K562 (cell line): ENCODE measurements at regions not wholly inside any gene's neighbourhood (a gene's known extent, or its start where the extent isn't known, plus 50 kb on each side); places are given as distances from the start of the nearest gene placed in this dataset.

Source experiments
- ATAC-seq: fragments of 200-7000 bp; cut with Tn5 transposase; 3 replicates; pipeline ENCODE4 v1.9.1; 2020; ENCODE audit warnings: moderate library complexity
- BruUV-seq: library from RNA; stranded (reverse); fragments of 400-500 nt; replicated peaks from 2 replicates; lab custom pipeline; 2021; lab: Mats Ljungman, UMichigan
- CTCF ChIA-PET: fragments of 300-600 bp; formaldehyde crosslinking; extraction: SDS; loops from one replicate; lab custom pipeline; 2021; ENCODE audit warnings: low intra/inter-chr PET ratio; lab: Yijun Ruan, JAX
- POLR2A ChIA-PET: fragments of 300-600, 350-650 bp; sonication (Branson Sonifier 250); formaldehyde crosslinking; extraction: SDS; loops from one replicate; lab custom pipeline; 2021; ENCODE audit warnings: antibody characterized with exemption, inconsistent platforms; lab: Yijun Ruan, JAX
- DNase-seq, 4 experiments: peaks; one replicate each; pipeline versions ENCODE4 v3.0.0 to v3.0.0-alpha.2; 2011 to 2018; ENCODE audit warnings: low spot score in 3 of 4, mixed read lengths in 3 of 4; ENCODE audit errors: extremely low read depth in 1 of 4
- FAIRE-seq: peaks from 2 replicates; lab custom pipeline; 2011; peaks lifted over from hg19 to GRCh38; lab: Jason Lieb, UNC
- H2AFZ ChIP-seq: 2 replicates; pipeline ENCODE4 v1.6.0; 2011; ENCODE audit warnings: low read depth, low read length, control low read depth, inconsistent platforms
- H3K27ac ChIP-seq: fragments of 200-600 bp; 3 replicates; pipeline ENCODE4 v1.8.0; 2011; ENCODE audit warnings: low read depth, mild to moderate bottlenecking, control low read depth, inconsistent platforms, low read length, moderate library complexity, mixed read lengths; ENCODE audit errors: extremely low read depth
- H3K27me3 ChIP-seq, 2 experiments: fragments of 300-600 bp in 1 of 2; 2 replicates in 1 of 2; 3 replicates in 1 of 2; pipeline versions ENCODE4 v1.6.0 to v1.8.0; 2011; ENCODE audit warnings: inconsistent platforms in 2 of 2, low read length in 2 of 2, mild to moderate bottlenecking in 1 of 2, mixed read lengths in 1 of 2, moderate library complexity in 1 of 2; ENCODE audit not compliant: control insufficient read depth in 2 of 2, insufficient read depth in 2 of 2
- H3K36me3 ChIP-seq: fragments of 300-600 bp; 3 replicates; pipeline ENCODE4 v1.8.0; 2011; ENCODE audit warnings: mild to moderate bottlenecking, low read length, inconsistent platforms; ENCODE audit not compliant: control insufficient read depth, insufficient read depth
- H3K4me1 ChIP-seq, 2 experiments: fragments of 200-600 bp in 1 of 2; replicated peaks in 1 of 2; 2 replicates in 1 of 2; 3 replicates in 1 of 2; pipeline versions ENCODE4 v1.5.1 to v1.8.0; 2011; ENCODE audit warnings: inconsistent platforms in 2 of 2, low read length in 2 of 2, mild to moderate bottlenecking in 1 of 2, mixed read lengths in 1 of 2, moderate library complexity in 1 of 2; ENCODE audit not compliant: control insufficient read depth in 2 of 2, insufficient read depth in 2 of 2
- H3K4me2 ChIP-seq: 2 replicates; pipeline ENCODE4 v1.6.1; 2011; ENCODE audit warnings: low read length, control low read depth, inconsistent platforms, mixed read lengths; ENCODE audit not compliant: insufficient read depth
- H3K4me3 ChIP-seq: fragments of 200-600 bp; sonication (generic), shearing (Covaris generic); 2 replicates; pipeline ENCODE4 v1.5.1; 2016; ENCODE audit warnings: control low read depth, inconsistent platforms
- H3K79me2 ChIP-seq: fragments of 200-600 bp; 3 replicates; pipeline ENCODE4 v1.8.0; 2011; ENCODE audit warnings: low read length, inconsistent platforms; ENCODE audit not compliant: control insufficient read depth, insufficient read depth
- H3K9ac ChIP-seq, 2 experiments: 2 replicates each; pipeline versions ENCODE4 v1.6.0 to v1.6.1; 2011; ENCODE audit warnings: low read depth in 2 of 2, low read length in 2 of 2, control low read depth in 1 of 2, inconsistent platforms in 1 of 2, mild to moderate bottlenecking in 1 of 2, mixed read lengths in 1 of 2; ENCODE audit not compliant: insufficient read depth in 1 of 2
- H3K9me1 ChIP-seq: one replicate; pipeline ENCODE4 v1.6.0; 2011; ENCODE audit warnings: inconsistent platforms, mild to moderate bottlenecking, low read length, moderate library complexity; ENCODE audit not compliant: control insufficient read depth, insufficient read depth
- H3K9me3 ChIP-seq: replicated peaks from 2 replicates; pipeline ENCODE4 v1.5.1; 2011; ENCODE audit warnings: low read depth, low read length, inconsistent platforms; ENCODE audit not compliant: control insufficient read depth, insufficient read depth
- H4K20me1 ChIP-seq: replicated peaks from 2 replicates; pipeline ENCODE4 v1.6.1; 2011; ENCODE audit warnings: low read length, inconsistent platforms, mixed read lengths; ENCODE audit not compliant: control insufficient read depth, insufficient read depth
- ARID2 ChIP-seq: fragments of 450-650 bp; IDR thresholded peaks from 2 replicates; pipeline ENCODE4 v1.6.1; 2017; ENCODE audit warnings: antibody characterized with exemption, mild to moderate bottlenecking
- FOXA3 ChIP-seq, 2 experiments: fragments of 450-650 bp in 1 of 2; sonication (generic) in 1 of 2; formaldehyde crosslinking; IDR thresholded peaks in 1 of 2; conservative IDR thresholded peaks in 1 of 2; 2 replicates each; pipeline versions ENCODE4 v1.4.0 to v1.8.0; 2020 to 2022; ENCODE audit warnings: mild to moderate bottlenecking in 2 of 2, missing genetic modification reagents in 1 of 2
- JUN ChIP-seq, 2 experiments: sonication (generic) in 1 of 2; formaldehyde crosslinking in 1 of 2; IDR thresholded peaks; 2 replicates each; pipeline versions ENCODE4 v1.6.1 to v1.8.0; 2012 to 2022; ENCODE audit warnings: borderline replicate concordance in 2 of 2, mild to moderate bottlenecking in 2 of 2, improper control_type of control experiment in 1 of 2, low read depth in 1 of 2, low read length in 1 of 2, missing genetic modification reagents in 1 of 2
- JUNB ChIP-seq: fragments of 450-650 bp; formaldehyde crosslinking; conservative IDR thresholded peaks from 2 replicates; pipeline ENCODE4 v1.4.0; 2020; ENCODE audit warnings: mild to moderate bottlenecking
- KDM2B ChIP-seq: fragments of 250-450 bp; sonication (Bioruptor Pico); IDR thresholded peaks from 2 replicates; pipeline ENCODE4 v1.8.0; 2021; ENCODE audit warnings: mild to moderate bottlenecking, moderate library complexity
- NFYB ChIP-seq: IDR thresholded peaks from 2 replicates; pipeline ENCODE4 v1.6.1; 2011; ENCODE audit warnings: mild to moderate bottlenecking, moderate library complexity; ENCODE audit not compliant: insufficient read length; ENCODE audit errors: extremely low read depth
- POLR2B ChIP-seq: fragments of 450-650 bp; IDR thresholded peaks from 2 replicates; pipeline ENCODE4 v1.6.1; 2018; ENCODE audit warnings: low read depth; ENCODE audit not compliant: partially characterized antibody
- PTBP1 ChIP-seq: fragments of 200-400 bp; formaldehyde crosslinking; IDR thresholded peaks from 2 replicates; pipeline ENCODE4 v1.6.1; 2017; ENCODE audit warnings: low read depth, low read length
- RFX1 ChIP-seq: fragments of 450-650 bp; IDR thresholded peaks from 2 replicates; pipeline ENCODE4 v1.6.1; 2016; ENCODE audit warnings: mild to moderate bottlenecking, moderate library complexity
- TBP ChIP-seq: optimal IDR thresholded peaks from 2 replicates; pipeline ENCODE3; 2011; ENCODE audit warnings: low read depth, low read length, improper control_type of control experiment
- THRAP3 ChIP-seq: fragments of 450-650 bp; IDR thresholded peaks from 2 replicates; pipeline ENCODE4 v1.6.1; 2016; ENCODE audit warnings: mild to moderate bottlenecking, inconsistent platforms, borderline replicate concordance
- ZKSCAN1 ChIP-seq: fragments of 150-350 bp; IDR thresholded peaks from 2 replicates; pipeline ENCODE4 v1.6.1; 2016; ENCODE audit warnings: low read depth, low read length
- ZNF175 ChIP-seq: fragments of 200-800 bp; sonication (Bioruptor generic); IDR thresholded peaks from 2 replicates; pipeline ENCODE4 v1.6.1; 2016; ENCODE audit warnings: low read depth, mild to moderate bottlenecking, missing genetic modification characterization, missing compliant biosample characterization
- ZNF785 ChIP-seq: fragments of 250-450 bp; sonication (Bioruptor Pico); IDR thresholded peaks from 2 replicates; pipeline ENCODE4 v1.4.0; 2020; ENCODE audit warnings: mild to moderate bottlenecking
- WGBS: fragments of 100-300 bp; shearing (Covaris generic); methylation state at CpG from one replicate; pipeline ENCODE4 v1.1.6; 2016; ENCODE audit warnings: low coverage, mixed read lengths; ENCODE audit not compliant: insufficient coverage; ENCODE audit errors: missing lambda C conversion rate; 5-methylcytosine and 5-hydroxymethylcytosine counted together
- in situ Hi-C: fragments of 300-500 bp; cut with MboI; formaldehyde crosslinking; loops from 4 replicates; pipeline ENCODE4 v1.15.0; 2018; ENCODE audit warnings: inconsistent platforms, mixed read lengths
- intact Hi-C: fragments of 100-400 bp; cut with micrococcal nuclease; formaldehyde crosslinking; loops from 2 replicates; pipeline ENCODE4 v1.14.2; 2022
- TF ChIP-seq, protein P1 (sequence below), 2 experiments: IDR thresholded peaks; 2 replicates each; pipeline ENCODE4 v1.6.1; 2011; ENCODE audit warnings: borderline replicate concordance in 1 of 2, control low read depth in 1 of 2, low read depth in 1 of 2, low read length in 1 of 2, mild to moderate bottlenecking in 1 of 2, mixed read lengths in 1 of 2, moderate library complexity in 1 of 2; ENCODE audit not compliant: insufficient read depth in 1 of 2, insufficient read length in 1 of 2, poor library complexity in 1 of 2, severe bottlenecking in 1 of 2; ENCODE audit errors: extremely low read depth in 1 of 2
- TF ChIP-seq, protein P2 (sequence below): fragments of 450-650 bp; formaldehyde crosslinking; IDR thresholded peaks from 2 replicates; pipeline ENCODE4 v1.4.0; 2022; ENCODE audit warnings: missing genetic modification characterization
- TF ChIP-seq, protein P3 (sequence below): fragments of 450-650 bp; formaldehyde crosslinking; IDR thresholded peaks from 2 replicates; pipeline ENCODE4 v1.4.0; 2020; ENCODE audit warnings: mild to moderate bottlenecking, moderate library complexity

DNA sequence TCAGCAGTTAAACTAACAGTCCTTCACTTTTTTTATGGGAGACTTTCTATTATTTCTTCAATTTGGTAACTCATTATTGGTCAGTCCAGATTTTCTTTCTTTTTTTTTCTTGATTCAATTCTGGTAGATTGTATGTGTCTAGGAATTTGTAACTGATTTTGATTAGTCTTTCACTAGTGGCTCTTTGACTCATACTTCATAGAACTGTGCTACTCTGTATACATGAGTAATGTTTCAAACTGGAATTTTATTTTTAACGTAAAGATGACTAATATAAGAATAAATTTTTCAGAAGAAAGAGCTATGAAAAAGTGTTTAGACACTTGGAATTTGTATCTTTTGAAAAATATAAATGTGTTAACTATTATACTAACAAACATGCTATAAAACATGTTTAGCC lies 813.0 kb downstream of the TRAM1L1 start:
- H3K27me3 ChIP-seq, result no peaks in the 10 kb centered on the region
- DNase-seq (no peak), FAIRE-seq (no peak), ATAC-seq (no peak)
- no peaks in the 10 kb centered on the region for H3K79me2 ChIP-seq
- H3K4me2 ChIP-seq, result no peak overlapping the region
- H2AFZ ChIP-seq, result no peak overlapping the region
- no peak overlapping the region for H3K27ac ChIP-seq
- 0% methylated on average over 1 of the region's 1 CpG for WGBS
- no peak for TF ChIP-seq FOXA3 (CRISPR knock-in tag; conservative IDR thresholded peaks at IDR 0.05 in 1 of 2, IDR thresholded peaks at IDR 0.05 in 1 of 2)
- no peak for TF ChIP-seq ZNF175 (CRISPR knock-in tag)
- no peak for TF ChIP-seq ZNF785 (CRISPR knock-in tag)
- no peak for TF ChIP-seq PTBP1
- TF ChIP-seq, protein P1, sequence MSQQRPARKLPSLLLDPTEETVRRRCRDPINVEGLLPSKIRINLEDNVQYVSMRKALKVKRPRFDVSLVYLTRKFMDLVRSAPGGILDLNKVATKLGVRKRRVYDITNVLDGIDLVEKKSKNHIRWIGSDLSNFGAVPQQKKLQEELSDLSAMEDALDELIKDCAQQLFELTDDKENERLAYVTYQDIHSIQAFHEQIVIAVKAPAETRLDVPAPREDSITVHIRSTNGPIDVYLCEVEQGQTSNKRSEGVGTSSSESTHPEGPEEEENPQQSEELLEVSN (IDR thresholded peaks at IDR 0.05; ENCODE audit: borderline replicate concordance in 1 of 2, extremely low read depth in 1 of 2, insufficient read depth in 1 of 2, insufficient read length in 1 of 2, low read depth in 1 of 2, low read length in 1 of 2, poor library complexity in 1 of 2, severe bottlenecking in 1 of 2), result no peak
- TF ChIP-seq, protein P2, sequence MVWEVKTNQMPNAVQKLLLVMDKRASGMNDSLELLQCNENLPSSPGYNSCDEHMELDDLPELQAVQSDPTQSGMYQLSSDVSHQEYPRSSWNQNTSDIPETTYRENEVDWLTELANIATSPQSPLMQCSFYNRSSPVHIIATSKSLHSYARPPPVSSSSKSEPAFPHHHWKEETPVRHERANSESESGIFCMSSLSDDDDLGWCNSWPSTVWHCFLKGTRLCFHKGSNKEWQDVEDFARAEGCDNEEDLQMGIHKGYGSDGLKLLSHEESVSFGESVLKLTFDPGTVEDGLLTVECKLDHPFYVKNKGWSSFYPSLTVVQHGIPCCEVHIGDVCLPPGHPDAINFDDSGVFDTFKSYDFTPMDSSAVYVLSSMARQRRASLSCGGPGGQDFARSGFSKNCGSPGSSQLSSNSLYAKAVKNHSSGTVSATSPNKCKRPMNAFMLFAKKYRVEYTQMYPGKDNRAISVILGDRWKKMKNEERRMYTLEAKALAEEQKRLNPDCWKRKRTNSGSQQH (CRISPR knock-in tag), result no peak
- no peak for TF ChIP-seq JUNB (CRISPR knock-in tag)
- TF ChIP-seq KDM2B (CRISPR knock-in tag), result no peak
- TF ChIP-seq NFYB, result no peak
- TF ChIP-seq RFX1, result no peak
- TF ChIP-seq THRAP3, result no peak
- no peak for TF ChIP-seq POLR2B
- TF ChIP-seq ARID2, result no peak
- no peak for TF ChIP-seq ZKSCAN1
- no peak for TF ChIP-seq JUN (IDR thresholded peaks at IDR 0.05; ENCODE audit: borderline replicate concordance, low read depth, low read length)
- no peak for TF ChIP-seq JUN (CRISPR knock-in tag; IDR thresholded peaks at IDR 0.05; ENCODE audit: borderline replicate concordance)
- TF ChIP-seq TBP, result no peak
- TF ChIP-seq, protein P3, sequence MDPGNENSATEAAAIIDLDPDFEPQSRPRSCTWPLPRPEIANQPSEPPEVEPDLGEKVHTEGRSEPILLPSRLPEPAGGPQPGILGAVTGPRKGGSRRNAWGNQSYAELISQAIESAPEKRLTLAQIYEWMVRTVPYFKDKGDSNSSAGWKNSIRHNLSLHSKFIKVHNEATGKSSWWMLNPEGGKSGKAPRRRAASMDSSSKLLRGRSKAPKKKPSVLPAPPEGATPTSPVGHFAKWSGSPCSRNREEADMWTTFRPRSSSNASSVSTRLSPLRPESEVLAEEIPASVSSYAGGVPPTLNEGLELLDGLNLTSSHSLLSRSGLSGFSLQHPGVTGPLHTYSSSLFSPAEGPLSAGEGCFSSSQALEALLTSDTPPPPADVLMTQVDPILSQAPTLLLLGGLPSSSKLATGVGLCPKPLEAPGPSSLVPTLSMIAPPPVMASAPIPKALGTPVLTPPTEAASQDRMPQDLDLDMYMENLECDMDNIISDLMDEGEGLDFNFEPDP, result no peak
- no peak overlapping the region for H3K9ac ChIP-seq
- no peak overlapping the region for H3K4me3 ChIP-seq
- POLR2A ChIA-PET, result no interaction called here
- H4K20me1 ChIP-seq, result no peaks in the 10 kb centered on the region
- in situ Hi-C loops (no loop called here), intact Hi-C loops (no loop called here)
- H3K9me1 ChIP-seq, result no peaks in the 10 kb centered on the region
- BruUV-seq, result no TSS peak
- H3K36me3 ChIP-seq, result no peaks in the 10 kb centered on the region
- H3K9me3 ChIP-seq, result no peaks in the 10 kb centered on the region; the same call in 1 of the 2 replicates
- no peaks in the 10 kb centered on the region for H3K4me1 ChIP-seq
- CTCF ChIA-PET, result no interaction called here
